HG02943 (cell line): ENCODE measurements at regions not wholly inside any gene's neighbourhood (a gene's known extent, or its start where the extent isn't known, plus 50 kb on each side); places are given as distances from the start of the nearest gene placed in this dataset.

Experiments
- ATAC-seq: cut with Tn5 transposase; IDR thresholded peaks from one replicate; pipeline ENCODE4 v1.9.1; 2021; ENCODE audit warnings: mild to moderate bottlenecking, low read depth, moderate library complexity; ENCODE audit not compliant: unreplicated experiment

DNA sequence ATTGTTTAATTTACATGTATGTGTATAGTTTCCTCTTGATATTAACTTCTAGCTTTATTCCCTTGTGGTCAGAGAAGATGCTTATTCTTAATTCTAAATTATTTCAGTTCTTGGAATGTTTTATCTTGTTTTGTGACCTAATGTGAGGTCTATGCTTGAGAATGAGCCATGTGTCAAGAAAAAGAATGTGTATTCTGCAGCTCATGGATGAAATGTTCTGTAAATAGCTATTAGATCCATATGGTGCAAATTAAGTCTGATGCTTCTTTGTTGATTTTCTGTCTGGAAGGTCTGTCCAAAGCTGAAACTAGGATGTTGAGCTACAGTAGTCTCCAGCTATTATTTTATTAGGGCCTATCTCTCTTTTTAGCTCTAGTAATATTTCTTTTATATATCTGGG is 187.3 kb upstream of the RASGEF1B start:
- no peak for ATAC-seq

DNA sequence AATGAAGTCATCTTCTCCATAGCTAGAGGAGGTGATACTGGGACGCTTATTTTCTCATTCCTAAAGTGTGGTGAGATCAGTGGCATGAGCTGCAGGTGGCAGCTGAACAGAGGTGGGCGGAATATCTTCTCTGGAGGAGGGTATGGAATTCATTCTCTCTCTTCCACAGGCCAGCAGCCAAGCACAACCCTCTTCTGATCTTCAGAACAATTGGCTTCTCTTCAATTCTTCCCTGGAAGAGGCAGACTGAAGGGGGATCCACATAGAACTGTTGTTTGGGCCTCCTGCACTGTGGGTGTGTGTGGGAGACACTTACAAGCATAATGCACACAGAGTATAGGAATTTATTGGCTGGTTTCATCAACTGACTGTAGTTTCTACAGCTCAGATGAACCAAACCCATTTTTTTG is 180.4 kb upstream of the RASGEF1B start:
- no peak for ATAC-seq

DNA sequence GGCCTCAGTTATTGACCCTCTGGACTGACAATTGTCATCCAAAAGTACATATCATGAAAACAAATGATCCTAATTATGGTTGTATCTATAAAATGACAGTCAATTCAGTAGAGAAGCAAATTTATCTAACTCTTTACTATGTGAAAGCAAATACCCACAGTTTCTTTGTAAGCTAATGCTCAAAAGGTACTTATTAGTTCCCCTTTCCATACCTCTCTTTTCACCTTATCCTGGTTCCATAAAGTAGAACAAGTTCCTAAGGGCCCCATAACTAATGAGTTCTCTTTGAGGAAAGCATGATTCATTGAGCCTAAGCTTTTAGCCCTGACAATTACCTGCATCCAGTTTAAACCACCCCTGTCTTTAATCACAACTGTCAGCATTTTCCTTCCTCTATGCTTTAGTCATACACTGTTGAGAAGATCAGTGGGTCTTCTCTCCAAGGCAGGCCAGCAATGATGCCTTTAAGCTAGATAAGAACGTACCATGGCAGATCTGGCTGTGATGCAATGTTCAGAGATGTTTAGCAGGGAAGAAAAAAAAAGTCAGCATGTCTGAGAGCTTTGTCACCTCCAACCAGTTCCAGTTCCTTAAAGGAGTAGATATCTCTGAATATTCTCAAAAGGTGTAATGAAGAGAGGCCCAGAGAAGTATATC is 179.7 kb upstream of the RASGEF1B start:
- ATAC-seq: no peak

DNA sequence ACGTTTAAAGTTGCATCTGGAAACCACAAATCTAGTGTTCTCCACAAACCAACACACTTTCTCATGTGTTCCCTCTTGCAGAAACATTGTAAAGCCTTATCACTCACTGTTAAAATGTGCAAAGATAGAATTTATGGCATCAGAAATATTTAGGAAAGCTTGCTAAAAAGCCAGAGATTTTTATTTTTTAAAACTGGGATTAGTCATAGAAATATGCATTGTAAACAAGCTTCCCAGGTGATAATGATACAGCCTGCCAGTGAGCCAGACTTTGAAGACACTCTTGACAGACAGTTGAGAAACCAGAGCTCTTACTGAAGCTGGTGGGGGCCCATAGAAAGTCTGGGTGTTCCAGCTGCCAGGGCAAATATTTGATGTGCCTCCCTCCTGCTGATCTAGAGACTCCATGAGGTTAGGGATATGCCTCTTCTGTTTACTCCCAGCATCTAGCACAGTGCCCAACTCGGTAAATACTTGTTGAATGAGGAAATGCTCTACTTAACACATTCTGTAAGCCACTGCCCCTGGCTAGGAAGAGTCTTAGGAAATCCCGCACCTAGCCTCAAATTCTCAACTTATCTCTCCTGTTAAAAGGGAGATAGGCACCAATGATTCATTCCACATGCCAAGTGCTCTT is 179.0 kb upstream of the RASGEF1B start:
- ATAC-seq: no peak

DNA sequence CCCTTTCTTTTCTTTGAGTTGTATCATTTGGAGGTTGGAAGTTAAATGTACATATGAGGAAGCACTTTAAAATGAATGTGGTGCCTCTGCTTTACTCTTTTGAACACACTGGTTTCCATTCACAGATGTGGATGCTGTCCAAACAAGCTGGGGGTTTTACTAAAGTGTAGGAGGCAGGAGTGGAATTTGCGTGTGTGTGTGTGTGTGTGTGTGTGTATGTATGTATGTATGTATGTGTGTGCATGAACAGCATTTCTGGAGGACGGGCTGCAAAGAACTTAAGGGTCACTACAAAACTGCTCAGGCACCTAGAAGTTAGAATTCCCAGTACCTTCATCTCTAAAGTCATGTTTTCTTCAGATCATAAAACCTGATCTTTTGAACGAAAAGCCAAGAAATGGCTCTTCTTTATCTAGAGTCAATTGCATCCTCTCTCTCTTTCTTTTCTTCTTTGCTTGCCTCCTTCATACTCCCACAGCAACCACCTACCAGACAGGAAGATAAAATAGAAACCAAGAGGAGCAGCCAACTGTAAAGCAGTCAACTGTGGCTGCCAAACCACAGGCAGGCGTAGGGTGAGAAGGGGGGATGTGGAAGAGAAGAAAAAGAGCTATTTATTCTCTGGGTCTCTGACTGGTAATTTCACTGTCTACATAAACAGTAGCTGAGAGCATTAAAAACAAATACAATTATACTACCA is 177.0 kb upstream of the RASGEF1B start:
- ATAC-seq: peak; percentile 100

DNA sequence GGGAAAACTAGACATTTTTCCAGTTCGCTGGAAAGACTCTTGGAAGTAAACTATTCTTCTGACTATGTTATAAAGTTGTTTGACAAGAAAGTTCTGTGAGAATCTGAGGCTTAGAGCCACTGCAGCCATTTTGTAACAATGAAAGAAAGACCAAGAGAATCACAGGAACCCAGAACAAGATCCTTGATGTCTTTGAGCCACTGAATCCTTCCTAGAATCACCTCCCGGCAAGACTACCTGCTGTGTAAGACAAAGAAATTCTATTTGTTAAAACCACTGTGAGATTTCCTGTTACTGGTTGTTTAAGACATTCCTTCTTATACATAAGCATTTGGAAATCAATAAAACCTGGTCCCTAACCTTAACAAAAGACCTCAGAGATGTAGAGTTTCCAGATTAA is 175.7 kb upstream of the RASGEF1B start:
- no peak for ATAC-seq

DNA sequence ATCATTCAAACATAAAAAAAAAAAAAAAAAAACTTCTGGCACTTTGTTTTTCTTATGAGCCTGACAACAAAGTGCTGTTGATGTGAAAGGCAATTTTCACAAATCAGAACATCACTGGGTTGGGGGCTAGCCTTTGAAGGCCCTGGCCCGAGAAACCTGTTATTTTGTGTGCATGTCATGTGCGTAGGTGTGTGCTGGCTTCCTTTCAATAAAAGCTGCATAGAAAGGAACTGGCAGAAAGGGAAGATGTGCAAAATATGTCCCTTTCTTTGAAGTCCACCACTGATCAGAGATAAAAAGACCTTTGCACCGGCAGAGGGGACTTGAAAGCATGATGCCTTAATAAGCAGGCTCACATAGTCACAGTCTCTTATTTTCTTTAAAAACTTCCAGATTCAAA is 170.8 kb upstream of the RASGEF1B start:
- no peak for ATAC-seq

DNA sequence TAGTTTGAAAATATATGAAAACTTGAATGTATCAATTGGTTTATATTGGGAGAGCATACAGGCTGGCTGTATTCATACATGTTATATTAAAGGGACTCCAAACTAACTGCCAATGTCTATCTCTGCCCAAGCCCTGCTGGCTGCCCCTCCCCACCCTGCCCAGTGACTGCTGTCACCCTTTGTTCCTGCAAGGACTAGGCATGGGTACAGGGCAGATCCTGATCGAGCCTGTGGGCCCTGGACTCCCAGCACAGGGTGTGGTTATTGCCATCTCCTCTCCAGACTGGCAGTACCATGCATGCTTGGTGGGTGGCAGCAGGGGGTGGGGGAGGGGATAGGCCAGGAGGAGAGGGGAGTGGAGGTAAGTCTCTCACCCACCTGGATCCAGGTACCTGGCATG is 167.5 kb upstream of the RASGEF1B start:
- ATAC-seq: no peak

DNA sequence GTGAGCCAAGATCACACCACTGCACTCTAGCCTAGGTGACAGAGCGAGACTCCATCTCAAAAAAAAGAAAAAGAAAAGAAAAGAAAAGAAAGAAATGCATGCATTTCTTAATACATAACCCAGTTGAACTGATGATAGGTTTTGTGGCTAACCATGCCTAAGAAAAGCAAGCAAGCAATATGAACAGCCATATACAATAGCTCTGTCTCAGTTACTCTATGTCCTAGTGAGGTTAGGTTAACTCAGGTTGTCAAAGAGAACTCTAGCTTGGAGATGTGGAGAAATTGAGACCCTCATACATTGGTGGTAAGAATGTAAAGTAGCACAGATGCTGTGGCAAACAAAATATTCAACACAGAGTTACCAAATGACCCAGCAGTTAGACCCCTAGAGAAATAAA is 167.0 kb upstream of the RASGEF1B start:
- ATAC-seq: no peak

DNA sequence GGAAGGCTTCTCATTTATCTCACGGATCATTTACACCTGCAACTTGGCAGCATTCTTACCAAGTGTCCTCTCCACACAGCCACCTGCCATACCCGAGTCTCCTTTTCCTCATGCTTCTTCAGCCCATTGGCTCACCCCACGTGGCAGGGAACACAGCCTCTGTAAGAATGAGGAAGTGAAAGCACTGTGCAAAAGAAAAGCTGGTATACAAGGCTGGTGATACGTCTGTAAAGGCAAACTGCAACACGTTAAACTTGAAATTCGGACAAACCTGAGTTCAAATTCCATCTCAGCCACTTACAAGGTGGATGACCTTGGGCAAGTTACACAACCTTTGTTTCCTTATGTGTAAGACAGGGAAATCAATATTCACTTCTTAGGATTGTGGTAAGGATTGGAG is 164.0 kb upstream of the RASGEF1B start:
- ATAC-seq: peak; percentile 99

DNA sequence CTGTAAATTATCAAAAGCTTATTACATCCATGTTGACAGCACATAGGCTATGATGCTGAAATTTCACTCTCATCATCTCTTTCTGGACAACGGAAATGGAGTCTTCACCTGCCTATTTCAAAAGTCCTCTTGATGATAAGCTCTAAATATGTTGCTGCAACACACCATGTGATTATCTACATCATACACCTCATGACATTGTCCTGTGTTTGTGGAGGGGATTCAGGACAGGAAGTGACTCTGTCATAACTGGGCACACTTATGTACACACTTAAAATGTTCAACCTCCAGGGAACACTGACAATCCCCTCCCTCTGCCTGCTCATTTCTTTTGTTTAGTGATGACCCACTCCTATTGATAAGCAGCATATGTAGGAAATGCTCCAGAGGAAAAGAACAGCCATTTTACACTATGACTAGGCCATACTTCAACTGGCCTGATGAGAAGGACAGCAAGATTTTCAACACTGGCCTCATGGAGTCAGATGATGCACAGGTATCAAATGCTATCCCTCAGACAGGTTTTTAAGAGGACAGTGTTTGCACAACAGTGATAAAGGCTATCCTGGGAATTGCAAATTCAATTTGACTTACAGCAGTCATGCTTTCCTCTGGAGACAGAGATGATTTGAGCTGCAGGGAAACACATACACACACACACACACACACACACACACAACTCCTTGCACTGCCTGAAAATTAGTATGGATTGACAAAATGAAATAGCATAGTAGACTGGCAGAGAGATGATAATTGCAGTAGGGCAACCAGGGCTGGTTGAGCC is 163.3 kb upstream of the RASGEF1B start:
- no peak for ATAC-seq

DNA sequence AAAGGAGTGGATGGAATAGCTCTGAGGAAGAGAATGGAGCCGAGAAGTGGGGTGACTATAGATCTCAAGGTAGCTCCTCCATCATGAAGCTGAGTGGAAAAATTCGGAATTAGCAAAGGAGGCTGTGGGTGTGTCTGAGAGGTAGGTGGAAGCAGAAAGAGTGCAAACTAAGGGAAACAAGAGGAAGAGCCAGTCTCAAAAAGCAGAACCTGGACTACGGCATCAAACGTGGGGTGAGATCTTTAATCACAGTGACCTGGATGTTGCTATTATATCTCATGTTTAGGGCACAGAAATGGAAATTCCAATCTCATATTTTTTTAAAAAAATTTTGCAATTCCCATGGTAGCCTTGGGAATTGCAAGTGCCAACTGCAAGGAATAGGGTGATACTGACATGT is 162.5 kb upstream of the RASGEF1B start:
- no peak for ATAC-seq

DNA sequence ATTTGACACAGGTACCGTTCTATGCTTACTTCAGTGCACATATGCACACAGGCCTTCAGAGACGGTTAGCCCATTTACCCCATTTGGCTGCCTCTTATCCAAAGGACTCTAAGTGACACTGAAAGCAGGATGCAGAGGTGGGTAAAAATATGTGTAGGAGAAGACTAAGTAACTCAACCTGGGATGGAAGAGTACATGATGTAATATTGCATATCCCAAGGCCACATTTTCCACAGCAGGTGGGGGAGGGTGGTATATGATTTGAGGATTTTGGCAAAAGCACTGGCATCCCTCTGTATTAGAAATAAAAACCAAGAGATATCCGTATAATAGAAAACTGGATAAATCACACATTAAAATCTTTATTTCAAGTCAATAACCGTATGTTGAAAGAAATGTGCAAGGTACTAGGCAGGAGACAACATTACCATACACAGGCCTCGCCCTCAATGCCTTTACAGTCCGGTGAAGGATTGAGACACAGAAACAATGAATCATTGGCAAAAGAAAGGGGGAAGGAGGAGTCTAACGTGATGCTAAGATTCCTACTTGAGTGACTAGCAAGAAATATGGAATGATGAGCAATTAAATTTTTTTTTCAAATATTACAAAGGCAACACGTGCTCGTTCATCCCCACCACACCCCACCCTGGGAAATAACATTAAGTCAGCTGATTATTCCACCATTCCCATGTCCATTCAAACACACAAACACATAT is 161.0 kb upstream of the RASGEF1B start:
- no peak for ATAC-seq

DNA sequence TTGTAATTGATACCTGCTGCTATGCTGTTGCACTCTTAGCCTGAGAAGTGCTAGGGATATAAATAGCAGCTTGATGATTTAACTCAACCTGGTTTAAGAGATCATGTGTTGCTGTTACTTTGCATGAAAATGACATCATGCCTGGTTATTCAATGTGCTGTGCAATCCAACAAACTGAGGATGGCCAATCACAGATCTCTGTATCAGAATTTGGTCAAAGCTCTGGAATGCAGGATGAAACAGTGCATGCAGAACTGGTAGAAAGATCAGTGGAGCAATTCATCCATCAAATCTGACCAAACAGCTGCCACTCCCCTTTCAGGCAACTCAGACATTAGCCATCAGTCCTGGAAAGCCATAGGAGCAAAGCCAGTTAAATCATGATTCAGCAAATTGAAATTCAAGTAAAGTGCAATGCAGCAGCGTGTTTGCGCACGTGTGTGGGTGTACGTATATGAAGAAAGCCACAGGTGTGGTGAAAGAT is 160.3 kb upstream of the RASGEF1B start:
- ATAC-seq: no peak

DNA sequence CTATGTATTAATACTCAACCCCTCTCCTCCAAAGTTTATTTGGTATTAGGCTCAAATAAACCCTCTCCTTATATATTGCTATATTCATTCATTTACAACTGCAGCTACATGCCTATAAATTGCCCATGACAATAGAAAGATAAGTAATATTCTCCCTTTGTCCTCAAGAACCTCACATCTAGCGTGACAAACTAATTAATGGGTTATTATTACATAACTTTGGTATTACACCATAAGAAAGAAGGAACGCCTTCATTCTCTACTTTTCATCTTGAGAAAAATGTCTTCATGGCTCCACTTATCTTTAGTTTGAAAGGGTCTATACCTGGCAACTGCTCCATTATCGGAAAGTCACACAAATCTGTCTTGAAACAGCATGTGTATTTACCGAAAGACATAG is 157.7 kb upstream of the RASGEF1B start:
- no peak for ATAC-seq

DNA sequence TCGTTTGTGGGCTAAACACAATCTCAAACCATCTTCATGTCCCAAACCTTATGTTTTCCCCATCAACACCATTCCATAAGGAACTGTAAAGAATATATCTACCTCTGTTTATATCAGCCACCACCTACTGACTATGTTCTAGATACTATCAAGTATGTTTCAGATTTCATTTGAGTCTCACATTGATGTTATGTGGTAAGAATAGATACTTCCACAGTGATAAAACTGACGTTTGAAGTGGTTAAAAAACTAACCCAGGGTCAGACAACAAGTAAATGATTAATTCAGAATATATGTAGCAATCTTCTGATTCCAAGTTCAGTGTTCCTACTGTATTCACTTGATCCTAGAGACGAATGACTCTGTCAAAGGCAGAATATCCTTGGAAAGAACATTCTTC is 156.8 kb upstream of the RASGEF1B start:
- peak; percentile 56 for ATAC-seq

DNA sequence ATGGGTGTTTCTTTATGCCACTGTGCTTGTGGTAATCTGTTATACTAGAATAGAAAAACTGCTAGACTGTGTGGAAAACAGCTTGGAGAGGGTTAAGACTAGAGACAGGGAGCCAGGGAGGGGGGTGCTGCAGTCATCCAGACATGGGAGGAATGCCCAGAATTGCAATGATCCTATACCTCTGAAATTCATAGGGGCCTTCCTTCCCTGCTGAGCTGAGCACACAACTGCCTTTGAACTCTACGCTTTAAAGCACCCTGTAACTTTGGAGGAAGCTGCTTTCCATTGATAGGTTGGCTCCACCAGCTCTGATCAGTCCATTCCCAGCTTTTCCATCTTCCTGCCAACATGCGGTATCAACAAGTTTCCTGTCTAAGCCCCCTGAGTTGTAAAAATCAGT is 155.9 kb upstream of the RASGEF1B start:
- no peak for ATAC-seq

DNA sequence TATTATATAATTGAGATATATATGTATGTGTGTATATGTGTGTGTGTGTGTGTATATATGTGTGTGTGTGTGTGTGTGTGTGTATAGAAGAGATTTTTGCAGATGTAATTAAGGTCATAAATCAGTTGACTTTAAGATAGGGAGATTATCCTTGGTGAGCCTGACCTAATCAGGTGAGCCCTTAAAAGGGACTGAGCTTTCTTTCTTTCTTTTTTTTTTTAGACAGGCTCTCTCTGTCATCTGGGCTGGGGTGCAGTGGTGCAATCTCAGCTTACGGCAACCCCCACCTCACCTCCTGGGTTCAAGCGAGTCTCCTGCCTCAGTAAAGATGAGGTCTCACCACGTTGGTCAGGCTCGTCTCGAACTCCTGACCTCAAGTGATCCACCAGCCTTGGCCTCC is 155.1 kb upstream of the RASGEF1B start:
- ATAC-seq: no peak

DNA sequence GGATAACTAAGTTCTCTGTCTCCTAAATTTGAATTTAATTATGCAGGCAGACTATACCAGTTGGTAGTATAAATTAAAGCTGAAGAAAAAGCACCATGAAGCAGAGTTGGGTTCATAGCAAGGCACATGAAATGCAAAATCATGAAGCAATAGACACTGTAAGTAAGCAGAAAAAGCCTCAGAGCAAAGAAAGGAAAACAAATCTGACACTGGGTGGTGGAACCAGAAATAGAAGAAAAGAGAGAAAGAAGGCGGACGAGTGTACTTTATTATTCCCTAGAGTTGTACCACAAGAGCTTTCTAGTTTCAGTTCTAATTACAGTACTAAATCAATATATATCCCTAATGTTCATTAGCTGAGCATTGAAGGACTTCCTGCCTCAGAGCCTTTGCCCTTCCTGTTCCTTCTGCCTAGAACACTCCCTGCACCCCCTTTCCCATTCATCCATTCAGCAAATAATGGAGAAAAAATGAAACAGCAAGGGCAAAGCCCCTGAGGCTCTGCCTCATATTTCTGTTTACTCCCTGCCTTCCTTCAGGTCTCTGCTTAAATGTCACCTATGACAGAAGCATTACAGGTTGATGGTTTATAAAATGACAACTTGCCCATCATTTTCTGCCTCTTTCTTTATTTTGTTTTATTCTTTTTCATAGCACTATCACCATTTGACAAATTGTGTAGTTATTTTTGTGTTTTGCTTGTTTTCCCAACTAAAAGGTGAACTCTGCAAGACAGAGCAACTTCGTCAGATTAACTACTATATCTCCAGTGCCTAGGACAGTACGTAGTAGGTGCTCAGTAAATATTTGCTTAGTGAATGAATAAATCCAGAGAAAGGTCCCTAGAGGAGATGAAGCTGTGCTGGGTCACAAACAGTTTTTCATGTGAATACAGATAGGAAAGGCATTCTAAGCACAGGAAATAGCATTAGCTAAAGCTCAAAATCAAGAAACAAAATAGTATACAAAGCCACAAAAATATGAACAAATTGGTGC is 154.0 kb upstream of the RASGEF1B start:
- no peak for ATAC-seq
